ENCODE measurements at regions not wholly inside any gene's neighbourhood (a gene's known extent, or its start where the extent isn't known, plus 50 kb on each side); places are given as distances from the start of the nearest gene placed in this dataset.

GRCh38 chr5:82862261-82862660 is 214.9 kb downstream of the TMEM167A start:
- Mint-ChIP-seq H3K4me3 (ENCODE audit: unreplicated experiment) (no peak overlapping the region), H3K36me3 (ENCODE audit: low read depth) (no peaks in the 10 kb centered on the region), H3K27me3 (ENCODE audit: low read depth) (peaks cover 7% of the 10 kb centered on the region), H3K27ac (ENCODE audit: unreplicated experiment) (no peak overlapping the region), H3K9me3 (ENCODE audit: low read depth) (no peaks in the 10 kb centered on the region), H3K4me1 (ENCODE audit: low read depth) (no peaks in the 10 kb centered on the region)
- no peak for DNase-seq (ENCODE audit: low spot score)
- no peak for TF ChIP-seq CTCF (IDR thresholded peaks at IDR 0.05)

- TF ChIP-seq CTCF (IDR thresholded peaks at IDR 0.05): no peak
- DNase-seq (ENCODE audit: low spot score): no peak
- Mint-ChIP-seq H3K9me3 (ENCODE audit: low read depth) (no peaks in the 10 kb centered on the region), H3K4me1 (ENCODE audit: low read depth) (no peaks in the 10 kb centered on the region), H3K27ac (ENCODE audit: unreplicated experiment) (no peak overlapping the region), H3K36me3 (ENCODE audit: low read depth) (no peaks in the 10 kb centered on the region), H3K4me3 (ENCODE audit: unreplicated experiment) (no peak overlapping the region), H3K27me3 (ENCODE audit: low read depth) (peaks cover 7% of the 10 kb centered on the region)
These were observed 215.5 kb downstream of the TMEM167A start for GRCh38 chr5:82861701-82862100.

- H3K9me3 Mint-ChIP-seq (ENCODE audit: low read depth): no peaks in the 10 kb centered on the region
- no peak for TF ChIP-seq CTCF (IDR thresholded peaks at IDR 0.05)
- no peak overlapping the region for H3K27ac Mint-ChIP-seq (ENCODE audit: unreplicated experiment)
These were observed 217.6 kb downstream of the TMEM167A start for GRCh38 chr5:82859451-82860140.

GRCh38 chr5:82858151-82859025 is 218.8 kb downstream of the TMEM167A start:
- no peak for TF ChIP-seq CTCF (IDR thresholded peaks at IDR 0.05)
- no peak overlapping the region for H3K4me3 Mint-ChIP-seq (ENCODE audit: unreplicated experiment)
- H3K36me3 Mint-ChIP-seq (ENCODE audit: low read depth): no peaks in the 10 kb centered on the region
- no peak for DNase-seq (ENCODE audit: low spot score)
- no peaks in the 10 kb centered on the region for H3K4me1 Mint-ChIP-seq (ENCODE audit: low read depth)
- peaks cover 4% of the 10 kb centered on the region for H3K27me3 Mint-ChIP-seq (ENCODE audit: low read depth)
- no peaks in the 10 kb centered on the region for H3K9me3 Mint-ChIP-seq (ENCODE audit: low read depth)
- H3K27ac Mint-ChIP-seq (ENCODE audit: unreplicated experiment): no peak overlapping the region

More at GRCh38 chr5:82859451-82860140, 217.6 kb downstream of the TMEM167A start:
- Mint-ChIP-seq H3K36me3 (ENCODE audit: low read depth) (no peaks in the 10 kb centered on the region), H3K27me3 (ENCODE audit: low read depth) (peaks cover 7% of the 10 kb centered on the region), H3K4me3 (ENCODE audit: unreplicated experiment) (no peak overlapping the region), H3K4me1 (ENCODE audit: low read depth) (no peaks in the 10 kb centered on the region)
- no peak for DNase-seq (ENCODE audit: low spot score)

- no peak overlapping the region for H3K27ac Mint-ChIP-seq (ENCODE audit: unreplicated experiment)
- H3K4me1 Mint-ChIP-seq (ENCODE audit: low read depth): no peaks in the 10 kb centered on the region
- no peaks in the 10 kb centered on the region for H3K27me3 Mint-ChIP-seq (ENCODE audit: low read depth)
- no peak for DNase-seq (ENCODE audit: low spot score)
- no peaks in the 10 kb centered on the region for H3K36me3 Mint-ChIP-seq (ENCODE audit: low read depth)
- TF ChIP-seq CTCF (IDR thresholded peaks at IDR 0.05): no peak
- no peaks in the 10 kb centered on the region for H3K9me3 Mint-ChIP-seq (ENCODE audit: low read depth)
- H3K4me3 Mint-ChIP-seq (ENCODE audit: unreplicated experiment): no peak overlapping the region
These were observed 221.2 kb downstream of the TMEM167A start for GRCh38 chr5:82855893-82856550.

Data from chondrocyte (in vitro differentiated cells).